K562 (cell line): ENCODE measurements at regions not wholly inside any gene's neighbourhood (a gene's known extent, or its start where the extent isn't known, plus 50 kb on each side); places are given as distances from the start of the nearest gene placed in this dataset.

Source experiments
- ATAC-seq: fragments of 200-7000 bp; cut with Tn5 transposase; 3 replicates; pipeline ENCODE4 v1.9.1; 2020; ENCODE audit warnings: moderate library complexity
- BruUV-seq: library from RNA; stranded (reverse); fragments of 400-500 nt; replicated peaks from 2 replicates; lab custom pipeline; 2021; lab: Mats Ljungman, UMichigan
- CTCF ChIA-PET: fragments of 300-600 bp; formaldehyde crosslinking; extraction: SDS; loops from one replicate; lab custom pipeline; 2021; ENCODE audit warnings: low intra/inter-chr PET ratio; lab: Yijun Ruan, JAX
- POLR2A ChIA-PET: fragments of 300-600, 350-650 bp; sonication (Branson Sonifier 250); formaldehyde crosslinking; extraction: SDS; loops from one replicate; lab custom pipeline; 2021; ENCODE audit warnings: antibody characterized with exemption, inconsistent platforms; lab: Yijun Ruan, JAX
- DNase-seq, 4 experiments: peaks; one replicate each; pipeline versions ENCODE4 v3.0.0 to v3.0.0-alpha.2; 2011 to 2018; ENCODE audit warnings: low spot score in 3 of 4, mixed read lengths in 3 of 4; ENCODE audit errors: extremely low read depth in 1 of 4
- FAIRE-seq: peaks from 2 replicates; lab custom pipeline; 2011; peaks lifted over from hg19 to GRCh38; lab: Jason Lieb, UNC
- H2AFZ ChIP-seq: 2 replicates; pipeline ENCODE4 v1.6.0; 2011; ENCODE audit warnings: low read depth, low read length, control low read depth, inconsistent platforms
- H3K27ac ChIP-seq: fragments of 200-600 bp; 3 replicates; pipeline ENCODE4 v1.8.0; 2011; ENCODE audit warnings: low read depth, mild to moderate bottlenecking, control low read depth, inconsistent platforms, low read length, moderate library complexity, mixed read lengths; ENCODE audit errors: extremely low read depth
- H3K27me3 ChIP-seq, 2 experiments: fragments of 300-600 bp in 1 of 2; 2 replicates in 1 of 2; 3 replicates in 1 of 2; pipeline versions ENCODE4 v1.6.0 to v1.8.0; 2011; ENCODE audit warnings: inconsistent platforms in 2 of 2, low read length in 2 of 2, mild to moderate bottlenecking in 1 of 2, mixed read lengths in 1 of 2, moderate library complexity in 1 of 2; ENCODE audit not compliant: control insufficient read depth in 2 of 2, insufficient read depth in 2 of 2
- H3K36me3 ChIP-seq: fragments of 300-600 bp; 3 replicates; pipeline ENCODE4 v1.8.0; 2011; ENCODE audit warnings: mild to moderate bottlenecking, low read length, inconsistent platforms; ENCODE audit not compliant: control insufficient read depth, insufficient read depth
- H3K4me1 ChIP-seq, 2 experiments: fragments of 200-600 bp in 1 of 2; replicated peaks in 1 of 2; 2 replicates in 1 of 2; 3 replicates in 1 of 2; pipeline versions ENCODE4 v1.5.1 to v1.8.0; 2011; ENCODE audit warnings: inconsistent platforms in 2 of 2, low read length in 2 of 2, mild to moderate bottlenecking in 1 of 2, mixed read lengths in 1 of 2, moderate library complexity in 1 of 2; ENCODE audit not compliant: control insufficient read depth in 2 of 2, insufficient read depth in 2 of 2
- H3K4me2 ChIP-seq: 2 replicates; pipeline ENCODE4 v1.6.1; 2011; ENCODE audit warnings: low read length, control low read depth, inconsistent platforms, mixed read lengths; ENCODE audit not compliant: insufficient read depth
- H3K4me3 ChIP-seq: fragments of 200-600 bp; sonication (generic), shearing (Covaris generic); 2 replicates; pipeline ENCODE4 v1.5.1; 2016; ENCODE audit warnings: control low read depth, inconsistent platforms
- H3K79me2 ChIP-seq: fragments of 200-600 bp; 3 replicates; pipeline ENCODE4 v1.8.0; 2011; ENCODE audit warnings: low read length, inconsistent platforms; ENCODE audit not compliant: control insufficient read depth, insufficient read depth
- H3K9ac ChIP-seq, 2 experiments: 2 replicates each; pipeline versions ENCODE4 v1.6.0 to v1.6.1; 2011; ENCODE audit warnings: low read depth in 2 of 2, low read length in 2 of 2, control low read depth in 1 of 2, inconsistent platforms in 1 of 2, mild to moderate bottlenecking in 1 of 2, mixed read lengths in 1 of 2; ENCODE audit not compliant: insufficient read depth in 1 of 2
- H3K9me1 ChIP-seq: one replicate; pipeline ENCODE4 v1.6.0; 2011; ENCODE audit warnings: inconsistent platforms, mild to moderate bottlenecking, low read length, moderate library complexity; ENCODE audit not compliant: control insufficient read depth, insufficient read depth
- H3K9me3 ChIP-seq: replicated peaks from 2 replicates; pipeline ENCODE4 v1.5.1; 2011; ENCODE audit warnings: low read depth, low read length, inconsistent platforms; ENCODE audit not compliant: control insufficient read depth, insufficient read depth
- H4K20me1 ChIP-seq: replicated peaks from 2 replicates; pipeline ENCODE4 v1.6.1; 2011; ENCODE audit warnings: low read length, inconsistent platforms, mixed read lengths; ENCODE audit not compliant: control insufficient read depth, insufficient read depth
- BRF1 ChIP-seq: IDR thresholded peaks from 3 replicates; pipeline ENCODE4 v1.6.1; 2011; ENCODE audit warnings: borderline replicate concordance, mild to moderate bottlenecking; ENCODE audit not compliant: insufficient read length; ENCODE audit errors: extremely low read depth
- KLF16 ChIP-seq: IDR thresholded peaks from 2 replicates; pipeline ENCODE4 v1.6.1; 2016; ENCODE audit warnings: antibody characterized with exemption
- RBM17 ChIP-seq: fragments of 200-400 bp; formaldehyde crosslinking; IDR thresholded peaks from 2 replicates; pipeline ENCODE4 v1.6.1; 2017; ENCODE audit warnings: low read depth, mild to moderate bottlenecking, low read length, borderline replicate concordance
- WGBS: fragments of 100-300 bp; shearing (Covaris generic); methylation state at CpG from one replicate; pipeline ENCODE4 v1.1.6; 2016; ENCODE audit warnings: low coverage, mixed read lengths; ENCODE audit not compliant: insufficient coverage; ENCODE audit errors: missing lambda C conversion rate; 5-methylcytosine and 5-hydroxymethylcytosine counted together
- in situ Hi-C: fragments of 300-500 bp; cut with MboI; formaldehyde crosslinking; loops from 4 replicates; pipeline ENCODE4 v1.15.0; 2018; ENCODE audit warnings: inconsistent platforms, mixed read lengths
- intact Hi-C: fragments of 100-400 bp; cut with micrococcal nuclease; formaldehyde crosslinking; loops from 2 replicates; pipeline ENCODE4 v1.14.2; 2022
- TF ChIP-seq, protein P1 (sequence below): fragments of 450-650 bp; formaldehyde crosslinking; IDR thresholded peaks from 2 replicates; pipeline ENCODE4 v1.4.0; 2020; ENCODE audit warnings: mild to moderate bottlenecking, mixed read lengths

DNA sequence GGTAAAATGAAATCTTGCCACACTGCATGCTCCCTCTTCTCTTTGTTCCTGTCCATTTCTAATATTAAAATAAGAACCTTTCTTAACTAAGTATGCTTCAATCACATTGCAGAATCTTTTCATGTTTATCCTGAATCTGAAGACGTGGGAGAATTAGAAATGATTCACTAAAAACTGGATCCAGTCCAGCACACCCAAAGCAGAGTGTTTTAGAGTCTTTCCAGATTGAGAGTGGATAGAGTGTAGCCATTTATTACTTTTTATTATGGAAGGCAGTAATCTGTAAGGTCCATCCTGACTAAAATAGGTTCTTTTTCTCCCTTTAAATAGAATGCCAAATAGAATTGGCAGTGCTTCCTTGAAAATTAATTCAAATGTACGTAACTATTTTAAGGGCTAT is 453.5 kb downstream of the TDRD3 start (continued):
- TF ChIP-seq BRF1 (no peak), RBM17 (no peak)

DNA sequence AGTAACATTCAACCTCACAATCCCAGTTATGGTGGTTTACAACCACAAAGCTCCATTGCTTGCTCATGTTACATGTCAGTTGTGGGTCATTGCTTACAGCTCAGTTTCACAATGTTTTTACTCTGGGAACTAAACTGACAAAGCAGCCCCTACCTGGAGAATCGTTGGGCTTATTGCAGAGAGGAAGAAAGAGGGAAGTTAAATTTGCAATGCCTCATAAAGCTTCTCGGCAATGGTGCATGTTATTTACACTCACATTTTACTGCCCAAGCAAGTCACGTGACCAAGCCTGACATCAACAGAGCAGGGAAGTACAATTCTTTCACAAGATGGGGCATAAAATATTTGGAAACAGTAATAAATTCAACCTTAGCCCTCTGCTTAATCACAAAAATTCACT is 441.6 kb downstream of the TDRD3 start:
- Histone ChIP-seq H3K27ac (no peak overlapping the region), H3K79me2 (no peaks in the 10 kb centered on the region), H3K4me2 (no peak overlapping the region), H3K4me1 (no peaks in the 10 kb centered on the region), H3K4me3 (no peak overlapping the region), H3K9ac (no peak overlapping the region), H3K27me3 (no peaks in the 10 kb centered on the region), H4K20me1 (no peaks in the 10 kb centered on the region), H3K9me1 (no peaks in the 10 kb centered on the region), H3K9me3 (no peaks in the 10 kb centered on the region), H2AFZ (no peak overlapping the region), H3K36me3 (no peaks in the 10 kb centered on the region)
- intact Hi-C loops (no loop called here), in situ Hi-C loops (no loop called here)
- no peak for FAIRE-seq
- no peak for ATAC-seq
- CTCF ChIA-PET: no interaction called here
- 0% methylated on average over 3 of the region's 3 CpGs for WGBS
- BruUV-seq: no TSS peak
- TF ChIP-seq, protein P1, sequence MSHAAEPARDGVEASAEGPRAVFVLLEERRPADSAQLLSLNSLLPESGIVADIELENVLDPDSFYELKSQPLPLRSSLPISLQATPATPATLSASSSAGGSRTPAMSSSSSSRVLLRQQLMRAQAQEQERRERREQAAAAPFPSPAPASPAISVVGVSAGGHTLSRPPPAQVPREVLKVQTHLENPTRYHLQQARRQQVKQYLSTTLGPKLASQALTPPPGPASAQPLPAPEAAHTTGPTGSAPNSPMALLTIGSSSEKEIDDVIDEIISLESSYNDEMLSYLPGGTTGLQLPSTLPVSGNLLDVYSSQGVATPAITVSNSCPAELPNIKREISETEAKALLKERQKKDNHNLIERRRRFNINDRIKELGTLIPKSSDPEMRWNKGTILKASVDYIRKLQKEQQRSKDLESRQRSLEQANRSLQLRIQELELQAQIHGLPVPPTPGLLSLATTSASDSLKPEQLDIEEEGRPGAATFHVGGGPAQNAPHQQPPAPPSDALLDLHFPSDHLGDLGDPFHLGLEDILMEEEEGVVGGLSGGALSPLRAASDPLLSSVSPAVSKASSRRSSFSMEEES: peak; percentile 81
- TF ChIP-seq KLF16: no peak
- no peak for DNase-seq
- POLR2A ChIA-PET: no interaction called here
